GM12891 (cell line): ENCODE measurements at regions not wholly inside any gene's neighbourhood (a gene's known extent, or its start where the extent isn't known, plus 50 kb on each side); places are given as distances from the start of the nearest gene placed in this dataset.

ENCODE experiments used
- PAX5 ChIP-seq: IDR thresholded peaks from 2 replicates; pipeline ENCODE4 v1.6.1; 2011; ENCODE audit warnings: low read length, moderate library complexity, mild to moderate bottlenecking; ENCODE audit not compliant: insufficient read depth, severe bottlenecking
- POLR2A ChIP-seq: IDR thresholded peaks from 2 replicates; pipeline ENCODE4 v1.6.1; 2011; ENCODE audit warnings: low read depth, low read length, control low read depth
- POLR2AphosphoS5 ChIP-seq: IDR thresholded peaks from 2 replicates; pipeline ENCODE4 v1.6.1; 2011; ENCODE audit warnings: low read depth, low read length, control low read depth
- SPI1 ChIP-seq: IDR thresholded peaks from 2 replicates; pipeline ENCODE4 v1.6.1; 2011; ENCODE audit warnings: low read depth, low read length, control low read depth
- TAF1 ChIP-seq: IDR thresholded peaks from 2 replicates; pipeline ENCODE4 v1.6.1; 2011; ENCODE audit warnings: low read depth, low read length, control low read depth

- TF ChIP-seq POLR2A (no peak), TAF1 (no peak), POLR2AphosphoS5 (no peak), SPI1 (no peak), PAX5 (no peak)
Observed at GRCh38 chr13:107205318-107206104, 637.6 kb upstream of the ARGLU1 start.
